GM23248 (cell line): ENCODE measurements at regions not wholly inside any gene's neighbourhood (a gene's known extent, or its start where the extent isn't known, plus 50 kb on each side); places are given as distances from the start of the nearest gene placed in this dataset.

Experiments
- EZH2 ChIP-seq: fragments of 200-600 bp; sonication (generic); IDR thresholded peaks from 2 replicates; pipeline ENCODE4 v1.6.1; 2018; ENCODE audit warnings: antibody characterized with exemption, mild to moderate bottlenecking; ENCODE audit not compliant: insufficient read depth, poor library complexity, severe bottlenecking
- EZH2phosphoT487 ChIP-seq: fragments of 200-600 bp; sonication (generic); IDR thresholded peaks from 2 replicates; pipeline ENCODE4 v1.6.1; 2018; ENCODE audit warnings: antibody characterized with exemption, moderate library complexity, mild to moderate bottlenecking, low read depth; ENCODE audit not compliant: insufficient read depth

DNA sequence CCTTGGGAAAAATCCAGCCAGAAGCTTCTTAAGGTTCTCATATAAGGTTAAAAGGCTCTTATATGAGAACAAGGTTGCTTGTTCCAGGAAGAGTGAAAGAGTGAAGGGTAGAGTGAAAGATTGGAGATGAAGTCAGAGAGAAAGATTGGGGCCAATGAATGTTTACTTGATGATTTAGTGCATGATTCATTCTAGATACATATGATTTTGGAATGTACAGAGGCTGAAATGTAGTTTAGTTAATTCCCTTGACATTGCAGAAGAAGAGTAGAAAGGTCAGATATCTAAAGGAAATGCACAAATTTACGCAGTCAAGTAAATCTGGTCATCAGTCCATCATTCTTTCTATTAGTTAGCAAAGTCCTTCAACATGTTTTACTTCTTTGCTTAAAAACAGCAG is 619.8 kb upstream of the ZNF717 start:
- TF ChIP-seq EZH2 (no peak), EZH2phosphoT487 (no peak)
